Left cardiac atrium (tissue), 4 donors: ENCODE measurements at regions not wholly inside any gene's neighbourhood (a gene's known extent, or its start where the extent isn't known, plus 50 kb on each side); places are given as distances from the start of the nearest gene placed in this dataset.
A peak's percentile ranks its signal among the peaks of the same experiment; 100 is the strongest.

Source experiments
- ATAC-seq, 2 donors: fragments of 200-7000 bp; cut with Tn5 transposase; one replicate each; pipeline ENCODE4 v1.9.1; 2020; ENCODE audit warnings: mild to moderate bottlenecking in 2 of 2, moderate library complexity in 2 of 2
- DNase-seq: peaks from one replicate; pipeline ENCODE4 v3.0.0-alpha.2; 2020
- intact Hi-C, 2 donors: fragments of 100-400 bp; cut with DNase I; formaldehyde crosslinking; loops; one replicate each; pipeline versions ENCODE4 v1.14.1 to v1.15.1; 2022 to 2023
- donor health status: DM: no; HTN: yes; CAD: no.
- donor health status: DM: no; HTN: yes; CAD: no; lungs with severe emphysema.
- donor health status: DM: yes; HTN: yes; CAD: no.
- donor health status: Dilated cardiomyopathy.

- ATAC-seq (peak in 1 of 2 donors; percentile 4), DNase-seq (no peak)
- intact Hi-C loops, result loop anchor here in 1 of 2 donors (10.0 kb wide), 1 partner anchor 294 kb away; the partner anchor contains the start of gene ADAMTS15
Measured at GRCh38 chr11:130738611-130739010, 177.7 kb downstream of the SNX19 start.

- intact Hi-C loops, result loop anchor here in 1 of 2 donors (5.0 kb wide), 1 partner anchor 74 kb away; no protein-coding TSS in a partner anchor
- ATAC-seq, result no peak
- DNase-seq, result no peak
Measured at GRCh38 chr11:130740819-130741218, 175.5 kb downstream of the SNX19 start.

- DNase-seq (no peak), ATAC-seq (no peak)
- intact Hi-C loops, result loop anchor here in 1 of 2 donors (5.0 kb wide), 1 partner anchor 77 kb away; no protein-coding TSS in a partner anchor
Measured at GRCh38 chr11:130744794-130745193, 171.5 kb downstream of the SNX19 start.

- ATAC-seq (no peak), DNase-seq (no peak)
- intact Hi-C loops, result no loop called here
Measured at GRCh38 chr11:130749216-130749615, 167.1 kb downstream of the SNX19 start.

GRCh38 chr11:130760515-130761125, 155.7 kb downstream of the SNX19 start:
- DNase-seq (no peak), ATAC-seq (no peak)
- intact Hi-C loops, result no loop called here

- ATAC-seq, result no peak
- intact Hi-C loops, result no loop called here
- no peak for DNase-seq
Measured at GRCh38 chr11:130761560-130762220, 154.6 kb downstream of the SNX19 start.

GRCh38 chr11:130762638-130763037, 153.6 kb downstream of the SNX19 start:
- no peak for DNase-seq
- intact Hi-C loops, result no loop called here
- peak in 1 of 2 donors; percentile 40 for ATAC-seq

- intact Hi-C loops, result no loop called here
- no peak for DNase-seq
- ATAC-seq, result peak in 1 of 2 donors; percentile 53
Measured at GRCh38 chr11:130763087-130763980, 152.9 kb downstream of the SNX19 start.

GRCh38 chr11:130765406-130765805, 150.9 kb downstream of the SNX19 start:
- intact Hi-C loops, result no loop called here
- DNase-seq (no peak), ATAC-seq (no peak)

- ATAC-seq (no peak), DNase-seq (no peak)
- intact Hi-C loops, result no loop called here
Measured at GRCh38 chr11:130765951-130766649, 150.2 kb downstream of the SNX19 start.

GRCh38 chr11:130766650-130767565, 149.4 kb downstream of the SNX19 start:
- no peak for ATAC-seq
- no peak for DNase-seq
- intact Hi-C loops, result no loop called here

- ATAC-seq (no peak), DNase-seq (no peak)
- intact Hi-C loops, result no loop called here
Measured at GRCh38 chr11:130769782-130770535, 146.3 kb downstream of the SNX19 start.

- intact Hi-C loops, result no loop called here
- peak in 1 of 2 donors; percentile 12 for ATAC-seq
- DNase-seq, result no peak
Measured at GRCh38 chr11:130771708-130772107, 144.6 kb downstream of the SNX19 start.

- DNase-seq (no peak), ATAC-seq (peak; percentile 45 to 74)
- intact Hi-C loops, result no loop called here
Measured at GRCh38 chr11:130772266-130773227, 143.7 kb downstream of the SNX19 start.

- no peak for ATAC-seq
- no peak for DNase-seq
- intact Hi-C loops, result no loop called here
Measured at GRCh38 chr11:130773244-130773820, 142.9 kb downstream of the SNX19 start.

- DNase-seq (no peak), ATAC-seq (peak; percentile 34 to 36)
- intact Hi-C loops, result no loop called here
Measured at GRCh38 chr11:130774703-130775102, 141.6 kb downstream of the SNX19 start.
